SHP77 treated with DMSO at 0.1 percent for 48 hours (cell line): ENCODE measurements at regions not wholly inside any gene's neighbourhood (a gene's known extent, or its start where the extent isn't known, plus 50 kb on each side); places are given as distances from the start of the nearest gene placed in this dataset.

Experiments used
- DNase-seq: peaks from one replicate; lab custom pipeline; 2025; lab: John Stamatoyannopoulos, UW

GRCh38 chr20:24376311-24377099, 92.9 kb upstream of the SYNDIG1 start:
- no peak for DNase-seq

- no peak for DNase-seq
Observed at GRCh38 chr20:24373372-24373771, 96.1 kb upstream of the SYNDIG1 start.

- DNase-seq = no peak
Observed at GRCh38 chr20:24370911-24371695, 98.3 kb upstream of the SYNDIG1 start.

GRCh38 chr20:24370249-24370648, 99.2 kb upstream of the SYNDIG1 start:
- no peak for DNase-seq

- no peak for DNase-seq
Observed at GRCh38 chr20:24368253-24368652, 101.2 kb upstream of the SYNDIG1 start.

GRCh38 chr20:24366336-24367004, 103.0 kb upstream of the SYNDIG1 start:
- no peak for DNase-seq

- DNase-seq = no peak
Observed at GRCh38 chr20:24365670-24366069, 103.8 kb upstream of the SYNDIG1 start.

GRCh38 chr20:24364482-24364881, 104.9 kb upstream of the SYNDIG1 start:
- DNase-seq = peak; percentile 92

- no peak for DNase-seq
Observed at GRCh38 chr20:24363031-24363430, 106.4 kb upstream of the SYNDIG1 start.

GRCh38 chr20:24362080-24362479, 107.3 kb upstream of the SYNDIG1 start:
- no peak for DNase-seq

GRCh38 chr20:24361541-24361940, 107.9 kb upstream of the SYNDIG1 start:
- no peak for DNase-seq

GRCh38 chr20:24360531-24360930, 108.9 kb upstream of the SYNDIG1 start:
- DNase-seq = no peak

- DNase-seq = no peak
Observed at GRCh38 chr20:24359321-24360027, 110.0 kb upstream of the SYNDIG1 start.

- no peak for DNase-seq
Observed at GRCh38 chr20:24357931-24358330, 111.5 kb upstream of the SYNDIG1 start.

- peak; percentile 91 for DNase-seq
Observed at GRCh38 chr20:24357177-24357576, 112.3 kb upstream of the SYNDIG1 start.

- DNase-seq = no peak
Observed at GRCh38 chr20:24353135-24353690, 116.2 kb upstream of the SYNDIG1 start.

GRCh38 chr20:24350923-24351368, 118.5 kb upstream of the SYNDIG1 start:
- no peak for DNase-seq

- DNase-seq = no peak
Observed at GRCh38 chr20:24341781-24342180, 127.6 kb upstream of the SYNDIG1 start.

GRCh38 chr20:24340933-24341332, 128.5 kb upstream of the SYNDIG1 start:
- no peak for DNase-seq

- no peak for DNase-seq
Observed at GRCh38 chr20:24339210-24339641, 130.2 kb upstream of the SYNDIG1 start.

GRCh38 chr20:24337551-24337950, 131.9 kb upstream of the SYNDIG1 start:
- DNase-seq = no peak

GRCh38 chr20:24337069-24337468, 132.4 kb upstream of the SYNDIG1 start:
- no peak for DNase-seq
